ENCODE measurements at regions not wholly inside any gene's neighbourhood (a gene's known extent, or its start where the extent isn't known, plus 50 kb on each side); places are given as distances from the start of the nearest gene placed in this dataset.

- H3K4me1 ChIP-seq (ENCODE audit: control insufficient read depth, insufficient read depth, low read length, poor library complexity, severe bottlenecking): no peaks in the 10 kb centered on the region
- H3K9me3 ChIP-seq (ENCODE audit: control insufficient read depth, low read length): no peaks in the 10 kb centered on the region
- H3K4me3 ChIP-seq (ENCODE audit: extremely low read depth, insufficient read depth, low read length, poor library complexity, severe bottlenecking): no peak overlapping the region
- H3K36me3 ChIP-seq (ENCODE audit: control insufficient read depth, insufficient read depth, low read length): no peaks in the 10 kb centered on the region
- 94 to 96% methylated on average over 11 to 15 of the region's 16 CpGs for WGBS, 2 experiments (ENCODE audit: insufficient coverage in 2 of 2)
- H3K27ac ChIP-seq (ENCODE audit: low read depth, low read length, severe bottlenecking): no peak overlapping the region
Observed at GRCh38 chr18:78406743-78407465, 572.7 kb upstream of the SALL3 start.

- 86 to 89% methylated on average over 2 of the region's 4 CpGs for WGBS, 2 experiments (ENCODE audit: insufficient coverage in 2 of 2)
- Histone ChIP-seq H3K9me3 (ENCODE audit: control insufficient read depth, low read length) (no peaks in the 10 kb centered on the region), H3K36me3 (ENCODE audit: control insufficient read depth, insufficient read depth, low read length) (no peaks in the 10 kb centered on the region), H3K27ac (ENCODE audit: low read depth, low read length, severe bottlenecking) (no peak overlapping the region), H3K4me3 (ENCODE audit: extremely low read depth, insufficient read depth, low read length, poor library complexity, severe bottlenecking) (no peak overlapping the region), H3K4me1 (ENCODE audit: control insufficient read depth, insufficient read depth, low read length, poor library complexity, severe bottlenecking) (no peaks in the 10 kb centered on the region)
Observed at GRCh38 chr18:78407466-78407844, 572.2 kb upstream of the SALL3 start.

- 86 to 88% methylated on average over 17 of the region's 17 CpGs for WGBS, 2 experiments (ENCODE audit: insufficient coverage in 2 of 2)
- H3K9me3 ChIP-seq (ENCODE audit: control insufficient read depth, low read length): no peaks in the 10 kb centered on the region
- no peaks in the 10 kb centered on the region for H3K36me3 ChIP-seq (ENCODE audit: control insufficient read depth, insufficient read depth, low read length)
- no peak overlapping the region for H3K27ac ChIP-seq (ENCODE audit: low read depth, low read length, severe bottlenecking)
- no peaks in the 10 kb centered on the region for H3K4me1 ChIP-seq (ENCODE audit: control insufficient read depth, insufficient read depth, low read length, poor library complexity, severe bottlenecking)
- H3K4me3 ChIP-seq (ENCODE audit: extremely low read depth, insufficient read depth, low read length, poor library complexity, severe bottlenecking): no peak overlapping the region
Observed at GRCh38 chr18:78408623-78409022, 571.0 kb upstream of the SALL3 start.

- H3K9me3 ChIP-seq (ENCODE audit: control insufficient read depth, low read length): no peaks in the 10 kb centered on the region
- no peak overlapping the region for H3K4me3 ChIP-seq (ENCODE audit: extremely low read depth, insufficient read depth, low read length, poor library complexity, severe bottlenecking)
- H3K27ac ChIP-seq (ENCODE audit: low read depth, low read length, severe bottlenecking): no peak overlapping the region
- no peaks in the 10 kb centered on the region for H3K36me3 ChIP-seq (ENCODE audit: control insufficient read depth, insufficient read depth, low read length)
- no peaks in the 10 kb centered on the region for H3K4me1 ChIP-seq (ENCODE audit: control insufficient read depth, insufficient read depth, low read length, poor library complexity, severe bottlenecking)
- WGBS, 2 experiments (ENCODE audit: insufficient coverage in 2 of 2): 86 to 95% methylated on average over 7 to 9 of the region's 13 CpGs
Observed at GRCh38 chr18:78410094-78410786, 569.4 kb upstream of the SALL3 start.

- no peaks in the 10 kb centered on the region for H3K9me3 ChIP-seq (ENCODE audit: control insufficient read depth, low read length)
- H3K36me3 ChIP-seq (ENCODE audit: control insufficient read depth, insufficient read depth, low read length): no peaks in the 10 kb centered on the region
- H3K4me1 ChIP-seq (ENCODE audit: control insufficient read depth, insufficient read depth, low read length, poor library complexity, severe bottlenecking): no peaks in the 10 kb centered on the region
- WGBS, 2 experiments (ENCODE audit: insufficient coverage in 2 of 2): 87 to 97% methylated on average over 2 of the region's 6 CpGs
- H3K27ac ChIP-seq (ENCODE audit: low read depth, low read length, severe bottlenecking): no peak overlapping the region
- H3K4me3 ChIP-seq (ENCODE audit: extremely low read depth, insufficient read depth, low read length, poor library complexity, severe bottlenecking): no peak overlapping the region
Observed at GRCh38 chr18:78411539-78411938, 568.1 kb upstream of the SALL3 start.

- H3K4me1 ChIP-seq (ENCODE audit: control insufficient read depth, insufficient read depth, low read length, poor library complexity, severe bottlenecking): no peaks in the 10 kb centered on the region
- no peak overlapping the region for H3K27ac ChIP-seq (ENCODE audit: low read depth, low read length, severe bottlenecking)
- no peak overlapping the region for H3K4me3 ChIP-seq (ENCODE audit: extremely low read depth, insufficient read depth, low read length, poor library complexity, severe bottlenecking)
- no peaks in the 10 kb centered on the region for H3K36me3 ChIP-seq (ENCODE audit: control insufficient read depth, insufficient read depth, low read length)
- no peaks in the 10 kb centered on the region for H3K9me3 ChIP-seq (ENCODE audit: control insufficient read depth, low read length)
- 78 to 83% methylated on average over 2 of the region's 2 CpGs for WGBS, 2 experiments (ENCODE audit: insufficient coverage in 2 of 2)
Observed at GRCh38 chr18:78414302-78414701, 565.3 kb upstream of the SALL3 start.

GRCh38 chr18:78416853-78417252, 562.8 kb upstream of the SALL3 start:
- Histone ChIP-seq H3K36me3 (ENCODE audit: control insufficient read depth, insufficient read depth, low read length) (no peaks in the 10 kb centered on the region), H3K4me1 (ENCODE audit: control insufficient read depth, insufficient read depth, low read length, poor library complexity, severe bottlenecking) (no peaks in the 10 kb centered on the region), H3K9me3 (ENCODE audit: control insufficient read depth, low read length) (no peaks in the 10 kb centered on the region), H3K27ac (ENCODE audit: low read depth, low read length, severe bottlenecking) (no peak overlapping the region), H3K4me3 (ENCODE audit: extremely low read depth, insufficient read depth, low read length, poor library complexity, severe bottlenecking) (no peak overlapping the region)
- 95 to 97% methylated on average over 4 of the region's 5 CpGs for WGBS, 2 experiments (ENCODE audit: insufficient coverage in 2 of 2)

- no peak overlapping the region for H3K4me3 ChIP-seq (ENCODE audit: extremely low read depth, insufficient read depth, low read length, poor library complexity, severe bottlenecking)
- no peaks in the 10 kb centered on the region for H3K9me3 ChIP-seq (ENCODE audit: control insufficient read depth, low read length)
- H3K4me1 ChIP-seq (ENCODE audit: control insufficient read depth, insufficient read depth, low read length, poor library complexity, severe bottlenecking): peaks cover 3% of the 10 kb centered on the region
- no peaks in the 10 kb centered on the region for H3K36me3 ChIP-seq (ENCODE audit: control insufficient read depth, insufficient read depth, low read length)
- no peak overlapping the region for H3K27ac ChIP-seq (ENCODE audit: low read depth, low read length, severe bottlenecking)
- WGBS, 2 experiments (ENCODE audit: insufficient coverage in 2 of 2): 79 to 81% methylated on average over 7 of the region's 7 CpGs
Observed at GRCh38 chr18:78418379-78418778, 561.2 kb upstream of the SALL3 start.

- peaks cover 3% of the 10 kb centered on the region for H3K4me1 ChIP-seq (ENCODE audit: control insufficient read depth, insufficient read depth, low read length, poor library complexity, severe bottlenecking)
- 76 to 80% methylated on average over 6 of the region's 7 CpGs for WGBS, 2 experiments (ENCODE audit: insufficient coverage in 2 of 2)
- H3K4me3 ChIP-seq (ENCODE audit: extremely low read depth, insufficient read depth, low read length, poor library complexity, severe bottlenecking): no peak overlapping the region
- H3K36me3 ChIP-seq (ENCODE audit: control insufficient read depth, insufficient read depth, low read length): no peaks in the 10 kb centered on the region
- H3K9me3 ChIP-seq (ENCODE audit: control insufficient read depth, low read length): no peaks in the 10 kb centered on the region
- no peak overlapping the region for H3K27ac ChIP-seq (ENCODE audit: low read depth, low read length, severe bottlenecking)
Observed at GRCh38 chr18:78419171-78419570, 560.4 kb upstream of the SALL3 start.

- Histone ChIP-seq H3K4me1 (ENCODE audit: control insufficient read depth, insufficient read depth, low read length, poor library complexity, severe bottlenecking) (peaks cover 3% of the 10 kb centered on the region), H3K4me3 (ENCODE audit: extremely low read depth, insufficient read depth, low read length, poor library complexity, severe bottlenecking) (no peak overlapping the region), H3K9me3 (ENCODE audit: control insufficient read depth, low read length) (no peaks in the 10 kb centered on the region), H3K27ac (ENCODE audit: low read depth, low read length, severe bottlenecking) (no peak overlapping the region), H3K36me3 (ENCODE audit: control insufficient read depth, insufficient read depth, low read length) (no peaks in the 10 kb centered on the region)
- 93 to 98% methylated on average over 5 to 8 of the region's 10 CpGs for WGBS, 2 experiments (ENCODE audit: insufficient coverage in 2 of 2)
Observed at GRCh38 chr18:78420116-78420515, 559.5 kb upstream of the SALL3 start.

GRCh38 chr18:78421392-78421791, 558.2 kb upstream of the SALL3 start:
- Histone ChIP-seq H3K4me1 (ENCODE audit: control insufficient read depth, insufficient read depth, low read length, poor library complexity, severe bottlenecking) (peaks cover 3% of the 10 kb centered on the region), H3K27ac (ENCODE audit: low read depth, low read length, severe bottlenecking) (no peak overlapping the region), H3K9me3 (ENCODE audit: control insufficient read depth, low read length) (no peaks in the 10 kb centered on the region), H3K36me3 (ENCODE audit: control insufficient read depth, insufficient read depth, low read length) (no peaks in the 10 kb centered on the region), H3K4me3 (ENCODE audit: extremely low read depth, insufficient read depth, low read length, poor library complexity, severe bottlenecking) (no peak overlapping the region)
- WGBS, 2 experiments (ENCODE audit: insufficient coverage in 2 of 2): 100% methylated on average over 1 of the region's 1 CpG; no CpG with 5 or more reads in 1 of the 2 experiments

Measured in mesodermal cell (in vitro differentiated cells).